ENCODE measurements at regions not wholly inside any gene's neighbourhood (a gene's known extent, or its start where the extent isn't known, plus 50 kb on each side); places are given as distances from the start of the nearest gene placed in this dataset.
"Not testable (repeated sequence)": the region's sequence is repeated elsewhere in the genome, so short reads cannot be mapped to it uniquely, and the experiment has no call there.

- DNase-seq (ENCODE audit: low read depth): no peak
Measured at GRCh38 chr6:10180138-10181074, 234.5 kb downstream of the TFAP2A start.

- DNase-seq (ENCODE audit: low read depth): no peak
Measured at GRCh38 chr6:10177704-10178103, 237.2 kb downstream of the TFAP2A start.

GRCh38 chr6:10175362-10175761 lies 239.5 kb downstream of the TFAP2A start:
- no peak for DNase-seq (ENCODE audit: low read depth)

- DNase-seq (ENCODE audit: low read depth): no peak
Measured at GRCh38 chr6:10174761-10175160, 240.1 kb downstream of the TFAP2A start.

GRCh38 chr6:10174056-10174455 lies 240.8 kb downstream of the TFAP2A start:
- DNase-seq (ENCODE audit: low read depth): no peak

- not testable (repeated sequence) for DNase-seq (ENCODE audit: low read depth)
Measured at GRCh38 chr6:10171706-10172105, 243.2 kb downstream of the TFAP2A start.

GRCh38 chr6:10170816-10171215 lies 244.1 kb downstream of the TFAP2A start:
- no peak for DNase-seq (ENCODE audit: low read depth)

GRCh38 chr6:10166031-10166430 lies 248.8 kb downstream of the TFAP2A start:
- no peak for DNase-seq (ENCODE audit: low read depth)

- no peak for DNase-seq (ENCODE audit: low read depth)
Measured at GRCh38 chr6:10163203-10163962, 251.5 kb downstream of the TFAP2A start.

GRCh38 chr6:10156875-10157274 lies 258.0 kb downstream of the TFAP2A start:
- no peak for DNase-seq (ENCODE audit: low read depth)

GRCh38 chr6:10154251-10154650 lies 260.6 kb downstream of the TFAP2A start:
- no peak for DNase-seq (ENCODE audit: low read depth)

GRCh38 chr6:10151144-10151915 lies 263.5 kb downstream of the TFAP2A start:
- DNase-seq (ENCODE audit: low read depth): no peak

- DNase-seq (ENCODE audit: low read depth): no peak
Measured at GRCh38 chr6:10149603-10150002, 265.3 kb downstream of the TFAP2A start.

- no peak for DNase-seq (ENCODE audit: low read depth)
Measured at GRCh38 chr6:10146715-10147451, 268.0 kb downstream of the TFAP2A start.

GRCh38 chr6:10144772-10145171 lies 270.1 kb downstream of the TFAP2A start:
- DNase-seq (ENCODE audit: low read depth): no peak

- no peak for DNase-seq (ENCODE audit: low read depth)
Measured at GRCh38 chr6:10141746-10142443, 273.0 kb downstream of the TFAP2A start.

GRCh38 chr6:10140824-10141223 lies 274.1 kb downstream of the TFAP2A start:
- DNase-seq (ENCODE audit: low read depth): no peak

GRCh38 chr6:10140136-10140535 lies 274.7 kb downstream of the TFAP2A start:
- no peak for DNase-seq (ENCODE audit: low read depth)

GRCh38 chr6:10138917-10139316 lies 276.0 kb downstream of the TFAP2A start:
- no peak for DNase-seq (ENCODE audit: low read depth)

- DNase-seq (ENCODE audit: low read depth): no peak
Measured at GRCh38 chr6:10136636-10137035, 278.2 kb downstream of the TFAP2A start.

GRCh38 chr6:10134185-10134584 lies 280.7 kb downstream of the TFAP2A start:
- not testable (repeated sequence) for DNase-seq (ENCODE audit: low read depth)
